DMS79 treated with DMSO at 0.1 percent for 48 hours (cell line): ENCODE measurements at regions not wholly inside any gene's neighbourhood (a gene's known extent, or its start where the extent isn't known, plus 50 kb on each side); places are given as distances from the start of the nearest gene placed in this dataset.
A peak's percentile ranks its signal among the peaks of the same experiment; 100 is the strongest.
"Not testable (repeated sequence)": the region's sequence is repeated elsewhere in the genome, so short reads cannot be mapped to it uniquely, and the experiment has no call there.

Experiments
- DNase-seq: peaks from one replicate; lab custom pipeline; 2025; lab: John Stamatoyannopoulos, UW

DNA sequence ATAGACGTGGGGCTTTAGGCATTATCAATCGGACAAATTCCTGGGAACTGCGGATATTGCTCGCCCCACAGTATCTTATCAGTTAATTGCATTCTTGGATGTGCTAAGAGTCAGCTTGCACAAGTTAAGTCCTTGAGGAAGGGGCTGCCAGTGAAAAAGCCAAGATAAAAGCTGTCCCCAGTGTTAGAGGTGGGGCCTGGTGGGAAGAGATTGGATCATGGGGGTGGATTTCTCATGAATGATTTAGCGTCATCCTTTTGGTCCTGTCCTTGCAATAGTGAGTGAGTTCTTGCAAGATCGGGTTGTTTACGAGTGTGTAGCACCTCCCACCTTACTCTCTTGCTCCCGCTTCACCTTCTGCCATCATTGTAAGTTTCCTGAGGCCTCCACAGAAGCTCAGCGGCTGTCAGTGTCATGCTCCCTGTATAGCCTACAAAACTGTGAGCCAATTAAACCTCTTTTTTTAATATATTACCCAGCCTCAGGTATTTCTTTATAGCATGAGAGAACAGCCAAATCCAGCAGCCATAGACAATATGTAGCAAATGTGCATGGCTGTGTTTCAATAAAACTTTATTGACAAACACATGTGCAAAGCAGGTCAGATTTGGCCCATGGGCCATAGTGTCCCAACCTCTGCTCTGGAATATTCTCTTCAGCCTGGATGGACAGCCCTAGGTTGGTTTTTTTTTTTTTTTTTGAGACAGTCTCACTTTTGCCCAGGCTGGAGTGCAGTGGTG lies 189.2 kb downstream of the OTOP1 start:
- not testable (repeated sequence) for DNase-seq

- not testable (repeated sequence) for DNase-seq
These were observed 180.9 kb downstream of the OTOP1 start for GRCh38 chr4:4045823-4046222.

DNA sequence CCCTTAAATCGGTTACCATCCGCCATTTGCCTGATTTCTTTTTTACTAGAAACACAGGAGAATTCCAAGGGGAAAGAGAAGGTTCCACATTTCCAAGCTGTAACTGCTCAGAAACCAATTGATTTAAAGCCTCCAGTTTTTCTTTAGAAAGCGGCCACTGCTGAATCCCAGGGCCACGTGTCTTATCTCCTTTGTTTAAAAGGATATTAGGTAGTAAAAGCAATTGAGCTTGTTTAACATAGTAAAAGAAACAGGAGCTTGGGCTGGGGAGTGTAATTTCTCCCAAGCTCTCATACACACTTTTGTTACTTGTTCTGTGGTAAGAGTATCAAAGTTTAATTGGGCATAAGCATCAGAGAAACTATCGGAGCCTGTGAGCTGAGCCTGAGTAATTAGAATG lies 180.0 kb downstream of the OTOP1 start:
- DNase-seq, result not testable (repeated sequence)

- DNase-seq, result not testable (repeated sequence)
These were observed 179.5 kb downstream of the OTOP1 start for GRCh38 chr4:4047202-4047601.

DNA sequence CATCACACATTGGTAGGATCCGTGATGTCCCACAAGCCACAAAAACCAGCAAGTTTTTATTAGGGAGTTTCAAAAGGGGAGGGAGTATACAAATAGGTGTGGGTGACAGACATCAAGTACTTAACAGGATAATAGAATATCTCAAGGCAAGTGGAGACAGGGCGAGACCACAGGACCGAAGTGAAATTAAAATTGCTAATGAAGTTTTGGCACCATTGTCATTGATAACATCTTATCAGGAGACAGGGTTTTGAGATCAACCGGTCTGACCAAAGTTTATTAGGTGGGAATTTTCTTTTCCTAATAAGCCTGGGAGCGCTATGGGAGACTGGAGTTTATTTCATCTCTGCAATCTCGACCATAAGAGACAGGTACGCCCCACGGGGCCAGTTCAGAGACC lies 178.5 kb downstream of the OTOP1 start:
- not testable (repeated sequence) for DNase-seq

DNA sequence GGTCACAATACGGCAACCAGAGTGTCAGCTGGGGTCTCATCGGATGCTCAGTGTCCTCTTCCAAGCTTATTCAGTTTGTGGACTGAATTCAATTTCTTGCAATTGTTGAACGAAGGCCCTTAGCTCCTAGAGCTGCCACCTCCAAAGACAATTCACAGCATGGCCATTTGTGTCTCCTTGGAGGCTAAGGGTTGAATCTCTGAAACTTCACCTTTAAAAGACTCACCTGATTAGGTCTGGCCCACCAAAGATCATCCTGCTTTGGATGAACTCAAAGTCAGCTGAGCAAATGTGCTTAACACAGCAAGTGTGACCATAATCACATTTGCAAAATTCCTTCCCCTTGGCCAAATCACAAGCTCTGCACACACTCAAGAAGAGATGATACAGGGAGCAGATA lies 175.9 kb downstream of the OTOP1 start:
- DNase-seq, result not testable (repeated sequence)

DNA sequence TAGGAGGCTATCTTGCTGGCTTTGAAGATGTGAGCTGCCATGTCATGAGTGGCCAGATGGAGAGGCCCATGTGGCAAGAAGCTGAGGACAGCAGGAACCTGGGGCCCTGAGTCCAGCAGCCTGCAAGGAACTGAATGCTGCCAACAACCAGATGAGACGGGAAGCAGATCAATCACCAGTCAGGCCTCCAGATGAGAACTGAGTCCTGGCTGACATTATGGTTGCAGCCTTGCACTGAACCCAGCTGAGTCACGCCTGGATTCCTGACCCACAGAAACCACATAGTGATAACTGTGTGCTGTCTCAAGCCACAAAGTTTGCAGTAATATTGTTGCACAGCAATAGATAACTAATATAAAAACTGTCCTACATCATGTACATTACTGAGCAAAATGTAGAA lies 173.8 kb downstream of the OTOP1 start:
- DNase-seq, result not testable (repeated sequence)

GRCh38 chr4:4057226-4057625 lies 169.5 kb downstream of the OTOP1 start:
- DNase-seq, result not testable (repeated sequence)

DNA sequence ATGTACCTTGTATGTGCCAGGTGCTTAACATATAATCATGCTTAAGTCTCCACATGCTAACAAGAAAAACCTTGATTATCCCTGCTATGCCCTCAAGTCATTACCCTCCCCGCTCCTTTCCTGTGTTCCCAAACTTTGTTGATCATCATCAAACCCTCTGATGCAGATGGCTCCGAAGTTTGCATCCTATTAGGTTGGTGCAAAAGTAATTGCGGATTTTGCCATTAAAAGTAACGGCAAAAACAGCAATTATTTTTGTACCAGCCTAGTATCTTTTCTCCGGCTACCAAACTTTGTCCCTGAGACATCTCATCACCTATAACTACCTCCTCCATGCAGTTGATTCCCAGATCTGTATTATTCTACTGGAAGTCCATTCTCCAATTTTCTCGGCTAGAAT lies 142.6 kb downstream of the OTOP1 start:
- DNase-seq, result not testable (repeated sequence)

- DNase-seq, result not testable (repeated sequence)
These were observed 136.9 kb downstream of the OTOP1 start for GRCh38 chr4:4089716-4090419.

DNA sequence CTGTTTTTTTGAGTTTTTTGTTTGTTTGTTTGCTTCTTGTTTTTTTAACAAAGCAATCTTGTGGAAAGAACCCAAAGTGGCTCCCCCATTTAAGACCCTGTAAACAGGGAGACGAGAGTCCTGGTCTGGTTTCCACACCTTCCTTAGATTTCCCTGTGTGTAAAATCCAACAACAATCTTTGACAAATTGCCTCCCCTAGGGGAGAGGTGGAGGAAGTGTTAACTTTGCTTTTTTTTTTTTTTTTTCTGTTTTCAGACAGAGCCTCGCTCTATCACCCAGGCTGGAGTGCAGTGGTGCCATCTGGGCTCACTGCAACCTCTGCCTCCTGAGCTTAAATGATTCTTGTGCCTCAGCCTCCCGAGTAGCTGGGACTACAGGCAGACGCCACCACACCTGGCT lies 136.0 kb downstream of the OTOP1 start:
- DNase-seq, result not testable (repeated sequence)

- DNase-seq, result not testable (repeated sequence)
These were observed 134.6 kb downstream of the OTOP1 start for GRCh38 chr4:4092159-4092558.

- not testable (repeated sequence) for DNase-seq
These were observed 127.1 kb downstream of the OTOP1 start for GRCh38 chr4:4099610-4100009.

DNA sequence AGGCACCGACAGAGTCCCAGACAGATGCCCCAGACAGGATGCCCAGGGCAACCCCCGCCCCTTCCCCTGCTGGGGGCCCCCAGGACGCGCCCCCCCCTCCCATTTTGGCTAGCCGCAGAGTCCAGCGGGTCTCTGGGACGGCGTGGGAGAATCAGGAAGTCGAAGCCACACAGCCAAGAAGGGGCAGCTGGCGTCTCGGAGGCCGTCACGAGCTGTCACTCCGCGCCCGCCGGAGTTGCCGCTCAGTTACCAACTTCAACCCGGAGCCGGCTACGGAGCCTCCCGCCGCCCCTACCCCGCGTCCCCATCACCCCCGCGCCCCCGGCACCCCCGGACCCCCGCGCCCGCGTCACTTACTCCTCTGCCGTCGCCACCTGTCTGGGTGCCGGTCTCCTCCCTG lies 119.8 kb downstream of the OTOP1 start:
- DNase-seq, result not testable (repeated sequence)

DNA sequence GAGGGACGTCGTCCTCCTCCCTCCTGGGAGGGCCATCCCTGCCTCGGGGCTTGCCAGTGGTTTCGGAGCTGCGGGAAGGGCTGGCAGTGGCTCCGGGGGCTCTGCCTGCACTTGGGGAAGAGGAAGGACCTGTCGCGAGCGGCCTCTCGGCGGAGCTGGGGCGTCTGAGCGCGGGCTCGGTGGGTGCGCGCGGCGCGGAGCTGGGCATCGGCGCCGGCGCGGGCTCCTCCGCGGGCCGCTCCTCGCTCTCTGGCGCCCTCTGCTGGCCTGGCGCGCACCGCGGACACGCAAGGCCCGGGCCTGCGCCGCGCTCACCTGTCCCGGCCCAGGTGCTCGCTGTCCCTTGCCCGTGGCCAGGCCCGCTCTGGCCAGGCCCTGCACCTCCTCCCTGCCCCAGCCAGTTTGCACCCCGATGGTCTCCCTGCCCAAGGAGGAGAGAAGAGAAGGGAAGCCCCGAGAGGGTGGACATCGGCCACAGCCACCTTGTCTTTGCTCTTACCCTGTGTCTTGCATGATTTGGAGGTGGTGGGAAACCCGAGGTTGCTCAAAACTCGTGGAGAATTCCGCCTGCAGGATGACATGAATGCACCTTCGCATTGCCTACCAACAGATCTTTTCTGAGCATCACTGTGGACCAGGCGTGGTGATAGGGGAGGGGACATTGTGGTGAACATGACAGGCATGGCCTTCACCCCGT lies 119.2 kb downstream of the OTOP1 start:
- DNase-seq, result peak; percentile 10

DNA sequence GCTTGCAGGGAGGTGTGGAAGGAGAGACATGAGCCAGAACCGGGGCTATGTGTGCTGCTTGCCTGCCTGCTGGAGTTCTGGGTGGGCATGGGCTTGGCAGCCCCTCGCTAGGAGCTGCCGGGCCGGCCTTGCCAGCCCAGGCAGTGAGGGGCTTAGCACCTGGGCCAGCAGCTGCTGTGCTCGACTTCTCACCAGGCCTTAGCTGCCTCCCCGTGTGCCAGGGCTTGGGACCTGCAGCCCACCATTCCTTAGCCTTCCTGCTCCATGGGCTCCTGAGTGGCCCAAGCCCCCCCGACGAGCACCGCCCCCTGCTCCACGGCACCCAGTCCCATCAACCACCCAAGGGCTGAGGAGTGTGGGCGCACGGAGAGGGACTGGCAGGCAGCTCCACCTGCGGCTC lies 111.3 kb downstream of the OTOP1 start:
- DNase-seq, result not testable (repeated sequence)

DNA sequence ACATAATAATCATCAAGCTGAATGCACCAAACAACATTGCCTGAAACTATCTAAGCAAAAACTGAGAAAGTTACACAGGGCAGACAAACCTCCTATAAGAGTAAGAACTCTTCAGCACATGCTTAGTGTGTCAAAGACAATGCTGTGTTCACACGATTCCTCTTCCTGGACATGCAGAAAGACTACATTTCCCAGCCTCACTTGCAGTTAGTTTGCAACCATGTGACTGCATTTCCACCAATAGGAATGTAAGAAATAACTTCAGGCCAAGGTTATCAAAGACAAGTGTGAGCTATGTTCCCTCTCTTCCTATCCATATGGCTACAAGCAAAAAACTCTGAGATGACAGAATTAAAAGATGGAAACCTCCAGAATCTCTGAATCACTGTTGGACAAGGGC lies 109.8 kb downstream of the OTOP1 start:
- DNase-seq, result not testable (repeated sequence)

- DNase-seq, result not testable (repeated sequence)
These were observed 92.4 kb downstream of the OTOP1 start for GRCh38 chr4:4134368-4134767.

- not testable (repeated sequence) for DNase-seq
These were observed 90.1 kb downstream of the OTOP1 start for GRCh38 chr4:4136621-4137020.
